ENCODE measurements at regions not wholly inside any gene's neighbourhood (a gene's known extent, or its start where the extent isn't known, plus 50 kb on each side); places are given as distances from the start of the nearest gene placed in this dataset.

DNA sequence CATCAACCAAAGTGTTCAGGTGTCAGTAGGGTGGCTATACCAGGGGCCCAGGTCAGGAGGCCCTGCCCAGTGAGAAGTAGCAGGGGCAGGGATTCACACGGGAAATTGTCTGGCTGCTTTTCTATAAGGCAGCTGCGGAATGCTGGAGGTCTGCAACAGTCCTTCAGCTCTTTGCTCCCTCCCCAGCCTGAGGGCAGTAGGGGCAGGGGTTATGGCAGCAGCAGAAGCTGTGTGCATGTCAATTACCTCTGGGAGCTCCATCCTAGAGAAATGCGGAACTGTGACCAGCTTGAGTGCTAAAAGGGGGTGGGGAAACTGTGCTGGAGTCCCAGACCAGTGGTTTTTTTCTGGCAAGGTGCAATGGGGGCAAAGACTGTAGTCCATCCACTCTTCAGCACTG lies 810.4 kb downstream of the PCDH7 start:
- Histone ChIP-seq H3K27me3 (ENCODE audit: control insufficient read depth, insufficient read depth, low read length) (no peaks in the 10 kb centered on the region), H3K4me1 (no peaks in the 10 kb centered on the region), H3K36me3 (ENCODE audit: control insufficient read depth, insufficient read depth, low read length) (no peaks in the 10 kb centered on the region), H3K4me2 (ENCODE audit: low read length) (no peak overlapping the region), H2AFZ (no peak overlapping the region), H3K79me2 (no peaks in the 10 kb centered on the region), H3K27ac (no peak overlapping the region), H3K9ac (no peak overlapping the region), H3K9me3 (ENCODE audit: control insufficient read depth, low read length) (no peaks in the 10 kb centered on the region), H3K4me3 (ENCODE audit: low read depth, low read length) (no peak overlapping the region)
- TF ChIP-seq, protein P1, sequence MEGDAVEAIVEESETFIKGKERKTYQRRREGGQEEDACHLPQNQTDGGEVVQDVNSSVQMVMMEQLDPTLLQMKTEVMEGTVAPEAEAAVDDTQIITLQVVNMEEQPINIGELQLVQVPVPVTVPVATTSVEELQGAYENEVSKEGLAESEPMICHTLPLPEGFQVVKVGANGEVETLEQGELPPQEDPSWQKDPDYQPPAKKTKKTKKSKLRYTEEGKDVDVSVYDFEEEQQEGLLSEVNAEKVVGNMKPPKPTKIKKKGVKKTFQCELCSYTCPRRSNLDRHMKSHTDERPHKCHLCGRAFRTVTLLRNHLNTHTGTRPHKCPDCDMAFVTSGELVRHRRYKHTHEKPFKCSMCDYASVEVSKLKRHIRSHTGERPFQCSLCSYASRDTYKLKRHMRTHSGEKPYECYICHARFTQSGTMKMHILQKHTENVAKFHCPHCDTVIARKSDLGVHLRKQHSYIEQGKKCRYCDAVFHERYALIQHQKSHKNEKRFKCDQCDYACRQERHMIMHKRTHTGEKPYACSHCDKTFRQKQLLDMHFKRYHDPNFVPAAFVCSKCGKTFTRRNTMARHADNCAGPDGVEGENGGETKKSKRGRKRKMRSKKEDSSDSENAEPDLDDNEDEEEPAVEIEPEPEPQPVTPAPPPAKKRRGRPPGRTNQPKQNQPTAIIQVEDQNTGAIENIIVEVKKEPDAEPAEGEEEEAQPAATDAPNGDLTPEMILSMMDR (IDR thresholded peaks at IDR 0.05) = no peak

GRCh38 chr4:31538877-31539276 lies 818.7 kb downstream of the PCDH7 start:
- TF ChIP-seq, protein P1 (IDR thresholded peaks at IDR 0.05) = no peak
- H3K79me2 ChIP-seq = no peaks in the 10 kb centered on the region
- H3K27me3 ChIP-seq (ENCODE audit: control insufficient read depth, insufficient read depth, low read length) = no peaks in the 10 kb centered on the region
- H3K27ac ChIP-seq = no peak overlapping the region
- H3K36me3 ChIP-seq (ENCODE audit: control insufficient read depth, insufficient read depth, low read length) = no peaks in the 10 kb centered on the region
- H3K9ac ChIP-seq = no peak overlapping the region
- no peak overlapping the region for H2AFZ ChIP-seq
- H3K4me1 ChIP-seq = no peaks in the 10 kb centered on the region
- no peak overlapping the region for H3K4me2 ChIP-seq (ENCODE audit: low read length)
- H3K9me3 ChIP-seq (ENCODE audit: control insufficient read depth, low read length) = no peaks in the 10 kb centered on the region
- no peak overlapping the region for H3K4me3 ChIP-seq (ENCODE audit: low read depth, low read length)

- Histone ChIP-seq H3K9ac (no peak overlapping the region), H3K36me3 (ENCODE audit: control insufficient read depth, insufficient read depth, low read length) (no peaks in the 10 kb centered on the region), H3K4me3 (ENCODE audit: low read depth, low read length) (no peak overlapping the region), H3K27ac (no peak overlapping the region), H3K79me2 (no peaks in the 10 kb centered on the region), H3K4me2 (ENCODE audit: low read length) (no peak overlapping the region), H3K4me1 (no peaks in the 10 kb centered on the region), H2AFZ (no peak overlapping the region), H3K27me3 (ENCODE audit: control insufficient read depth, insufficient read depth, low read length) (no peaks in the 10 kb centered on the region), H3K9me3 (ENCODE audit: control insufficient read depth, low read length) (no peaks in the 10 kb centered on the region)
- TF ChIP-seq, protein P1 (IDR thresholded peaks at IDR 0.05) = no peak
These were observed 819.3 kb downstream of the PCDH7 start for GRCh38 chr4:31539284-31540069.

DNA sequence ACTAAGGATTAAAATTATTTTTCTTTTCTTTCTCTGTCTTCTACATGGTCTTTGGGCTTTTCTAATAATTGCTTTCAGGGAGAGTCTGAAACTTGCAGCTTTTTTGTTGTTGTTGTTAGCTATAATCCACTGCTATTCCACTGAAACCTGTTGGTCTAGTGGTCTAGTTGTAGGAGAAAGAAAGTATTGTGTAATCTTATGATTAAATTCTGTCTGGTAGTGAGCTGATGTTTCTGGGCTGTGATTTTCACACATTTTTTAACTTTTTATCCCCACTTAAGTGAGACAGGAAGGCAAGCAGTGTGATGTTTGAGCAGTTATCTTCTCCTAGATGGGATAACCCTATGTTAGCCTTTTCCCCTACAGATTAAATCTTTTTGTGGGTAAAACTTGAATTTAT lies 825.2 kb downstream of the PCDH7 start:
- H3K79me2 ChIP-seq = no peaks in the 10 kb centered on the region
- no peak overlapping the region for H3K4me2 ChIP-seq (ENCODE audit: low read length)
- H3K9me3 ChIP-seq (ENCODE audit: control insufficient read depth, low read length) = no peaks in the 10 kb centered on the region
- H3K36me3 ChIP-seq (ENCODE audit: control insufficient read depth, insufficient read depth, low read length) = no peaks in the 10 kb centered on the region
- no peaks in the 10 kb centered on the region for H3K27me3 ChIP-seq (ENCODE audit: control insufficient read depth, insufficient read depth, low read length)
- TF ChIP-seq, protein P1 (IDR thresholded peaks at IDR 0.05) = no peak
- H2AFZ ChIP-seq = no peak overlapping the region
- H3K4me3 ChIP-seq (ENCODE audit: low read depth, low read length) = no peak overlapping the region
- H3K9ac ChIP-seq = no peak overlapping the region
- H3K27ac ChIP-seq = no peak overlapping the region
- no peaks in the 10 kb centered on the region for H3K4me1 ChIP-seq

DNA sequence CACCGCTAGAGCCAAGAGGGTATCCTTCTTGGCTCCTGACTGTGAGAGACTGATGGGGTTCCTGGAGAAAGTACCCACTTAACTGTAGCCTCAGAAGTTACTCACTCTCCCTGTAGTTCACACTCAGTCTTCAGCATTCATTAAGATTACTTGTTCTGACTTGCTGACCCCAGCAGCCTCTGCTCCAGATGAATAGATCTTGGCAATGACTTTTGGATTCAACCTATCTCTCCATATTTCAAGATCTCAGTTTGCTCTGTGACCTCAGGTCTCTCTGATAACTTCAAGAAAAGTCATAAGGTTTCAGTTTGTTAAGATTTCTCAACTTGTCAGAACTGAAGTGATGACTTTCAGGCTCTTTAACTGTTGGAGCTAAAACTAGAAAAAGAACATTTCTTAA lies 825.6 kb downstream of the PCDH7 start:
- Histone ChIP-seq H3K36me3 (ENCODE audit: control insufficient read depth, insufficient read depth, low read length) (no peaks in the 10 kb centered on the region), H3K79me2 (no peaks in the 10 kb centered on the region), H3K4me1 (no peaks in the 10 kb centered on the region), H3K4me2 (ENCODE audit: low read length) (no peak overlapping the region), H3K27me3 (ENCODE audit: control insufficient read depth, insufficient read depth, low read length) (no peaks in the 10 kb centered on the region), H3K27ac (no peak overlapping the region), H3K4me3 (ENCODE audit: low read depth, low read length) (no peak overlapping the region), H2AFZ (no peak overlapping the region), H3K9me3 (ENCODE audit: control insufficient read depth, low read length) (no peaks in the 10 kb centered on the region), H3K9ac (no peak overlapping the region)
- TF ChIP-seq, protein P1 (IDR thresholded peaks at IDR 0.05) = no peak
